ENCODE measurements at regions not wholly inside any gene's neighbourhood (a gene's known extent, or its start where the extent isn't known, plus 50 kb on each side); places are given as distances from the start of the nearest gene placed in this dataset.

DNA sequence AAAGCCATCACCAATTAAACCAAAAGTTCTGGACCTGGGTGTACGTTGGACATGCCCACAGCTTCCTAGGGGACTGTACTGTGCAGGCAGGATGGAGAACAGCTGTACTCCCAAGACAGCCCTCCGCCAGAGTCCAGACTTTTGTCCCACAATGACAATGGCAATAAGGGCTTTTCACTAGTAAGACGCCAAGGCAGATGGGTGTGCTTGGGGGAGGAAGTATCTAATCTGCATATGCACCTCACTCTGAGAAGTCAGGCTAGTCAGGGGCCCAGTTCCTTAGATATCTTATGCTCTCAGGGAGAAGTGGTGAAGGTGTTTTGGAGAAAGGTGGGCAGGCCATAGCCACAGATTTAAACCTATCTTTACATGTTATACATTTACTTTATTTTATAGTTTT, 85.1 kb upstream of the USP47 start:
- DNase-seq (ENCODE audit: low spot score), result no peak

DNA sequence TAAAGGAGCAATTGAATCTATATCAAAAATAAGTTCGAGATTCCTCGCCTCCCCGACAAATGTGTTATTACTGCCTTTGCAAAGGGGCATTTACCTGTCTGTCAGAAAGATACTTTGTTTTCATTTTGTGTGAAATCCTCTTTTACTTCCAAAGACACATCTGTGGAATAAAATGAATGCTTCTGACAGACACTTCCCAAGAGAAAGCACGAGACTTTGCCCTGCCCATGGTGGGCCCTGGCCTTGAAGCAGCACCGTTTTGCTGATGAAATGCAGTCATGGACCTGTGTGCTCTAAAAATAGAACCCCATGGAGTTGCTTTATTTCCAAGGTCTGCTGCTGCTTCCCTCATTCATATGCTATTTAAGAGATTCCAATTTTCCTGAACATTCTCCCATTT, 85.9 kb upstream of the USP47 start:
- no peak for DNase-seq (ENCODE audit: low spot score)

- DNase-seq (ENCODE audit: low spot score), result no peak
Measured at GRCh38 chr11:11752679-11753078, 89.1 kb upstream of the USP47 start.

DNA sequence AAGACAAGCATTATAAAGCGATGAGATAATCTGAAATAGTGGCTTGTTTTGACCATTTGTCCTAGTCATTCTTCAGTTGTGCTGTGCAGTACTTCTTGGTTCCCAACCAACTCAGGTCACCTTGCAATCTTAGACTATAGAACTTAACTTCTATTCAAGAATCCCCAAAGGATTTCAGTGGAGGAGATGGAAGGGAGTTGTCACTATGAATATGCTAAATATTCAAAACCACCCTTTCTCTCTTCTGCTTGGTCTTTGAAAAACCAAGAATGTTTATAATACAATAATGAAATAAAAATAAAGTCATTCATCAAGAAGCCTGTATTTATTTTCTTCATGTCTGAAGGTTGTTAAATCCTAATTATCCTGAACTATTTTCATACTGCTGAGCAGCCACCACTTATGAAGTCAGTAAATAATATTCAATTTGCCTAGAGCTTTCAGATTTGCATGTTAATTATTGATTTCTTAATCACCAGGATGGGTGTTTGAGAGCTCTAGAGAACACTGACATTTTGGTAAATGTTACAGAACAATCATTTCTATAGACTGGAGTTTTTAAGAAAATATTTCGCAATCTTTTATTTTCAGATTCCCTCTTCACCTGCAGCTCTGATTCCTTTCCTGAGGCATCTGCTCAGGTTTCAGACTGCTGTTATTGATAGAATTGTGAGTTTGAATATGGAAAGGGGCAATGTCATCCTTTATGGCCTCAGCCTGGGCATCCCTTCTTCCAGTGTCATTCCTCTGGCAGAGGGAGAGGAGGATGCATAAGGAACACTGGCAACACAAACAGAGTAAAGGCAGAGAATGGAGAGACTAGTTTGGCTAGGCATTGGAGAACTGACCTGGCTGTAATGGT, 91.5 kb upstream of the USP47 start:
- no peak for DNase-seq (ENCODE audit: low spot score)

GRCh38 chr11:11748706-11749365, 92.9 kb upstream of the USP47 start:
- peak; percentile 57 for DNase-seq (ENCODE audit: low spot score)

GRCh38 chr11:11747570-11747969, 94.2 kb upstream of the USP47 start:
- DNase-seq (ENCODE audit: low spot score), result no peak

- DNase-seq (ENCODE audit: low spot score), result no peak
Measured at GRCh38 chr11:11746449-11746848, 95.3 kb upstream of the USP47 start.

- DNase-seq (ENCODE audit: low spot score), result no peak
Measured at GRCh38 chr11:11743216-11743615, 98.6 kb upstream of the USP47 start.

GRCh38 chr11:11742486-11742885, 99.3 kb upstream of the USP47 start:
- DNase-seq (ENCODE audit: low spot score), result no peak

DNA sequence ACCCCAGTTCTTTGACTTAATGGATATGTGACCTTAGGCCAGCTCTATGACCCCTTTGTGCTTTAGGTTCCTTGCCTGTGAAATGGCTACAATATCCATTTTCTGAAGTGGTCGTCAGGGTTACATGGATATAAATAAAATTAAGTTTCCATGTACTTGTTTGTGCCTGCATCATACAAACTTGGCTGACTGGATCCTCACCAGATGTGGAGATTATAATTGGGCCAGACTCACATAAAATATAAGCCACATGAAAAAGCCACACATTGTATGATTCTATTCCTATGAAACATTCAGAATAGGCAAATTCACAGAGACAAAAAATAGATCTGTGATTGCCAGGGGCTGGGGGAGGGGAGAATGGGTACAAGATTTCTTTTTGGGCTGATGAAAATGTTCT, 100.9 kb upstream of the USP47 start:
- no peak for DNase-seq (ENCODE audit: low spot score)

- no peak for DNase-seq (ENCODE audit: low spot score)
Measured at GRCh38 chr11:11740073-11740702, 101.6 kb upstream of the USP47 start.

DNA sequence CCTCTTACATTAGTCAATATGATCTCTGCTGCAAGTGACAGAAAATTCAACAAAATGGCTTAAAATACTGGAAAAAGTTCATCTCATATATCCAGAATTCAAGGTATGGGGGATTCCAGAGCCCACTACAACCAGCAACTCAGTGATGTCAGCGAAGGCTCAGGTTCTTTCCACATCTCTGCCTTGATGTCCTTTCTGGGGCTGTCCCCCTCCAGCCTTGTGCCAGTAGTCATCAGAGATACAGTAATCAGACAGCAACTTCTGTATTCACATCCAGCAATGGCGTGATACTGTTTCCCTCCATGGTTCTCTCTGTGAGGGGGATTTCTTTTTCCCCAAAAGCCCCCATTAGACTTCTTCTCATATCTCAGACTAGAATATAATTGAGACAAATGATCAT, 103.4 kb upstream of the USP47 start:
- DNase-seq (ENCODE audit: low spot score), result no peak

GRCh38 chr11:11735586-11735985, 106.2 kb upstream of the USP47 start:
- no peak for DNase-seq (ENCODE audit: low spot score)

- DNase-seq (ENCODE audit: low spot score), result no peak
Measured at GRCh38 chr11:11733246-11733747, 108.5 kb upstream of the USP47 start.

DNA sequence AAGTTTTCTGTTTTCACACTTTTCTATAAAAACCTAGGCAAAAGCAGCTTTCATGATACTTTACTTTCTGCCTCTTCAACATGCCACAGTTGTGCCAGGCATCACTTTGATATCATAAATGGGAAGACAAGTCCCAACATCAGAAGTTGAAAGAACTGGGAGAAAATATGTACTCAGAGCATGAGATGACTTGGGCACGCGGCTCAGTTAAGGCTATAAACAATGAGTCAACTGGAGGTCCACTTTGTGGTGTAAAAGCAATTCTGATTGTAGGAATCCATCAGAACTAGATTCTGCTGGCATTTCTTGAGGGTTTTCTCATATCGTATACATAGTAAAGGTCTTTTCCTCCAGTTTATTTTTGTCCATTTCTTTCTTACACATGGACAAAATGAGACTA, 109.7 kb upstream of the USP47 start:
- DNase-seq (ENCODE audit: low spot score), result peak; percentile 23

DNA sequence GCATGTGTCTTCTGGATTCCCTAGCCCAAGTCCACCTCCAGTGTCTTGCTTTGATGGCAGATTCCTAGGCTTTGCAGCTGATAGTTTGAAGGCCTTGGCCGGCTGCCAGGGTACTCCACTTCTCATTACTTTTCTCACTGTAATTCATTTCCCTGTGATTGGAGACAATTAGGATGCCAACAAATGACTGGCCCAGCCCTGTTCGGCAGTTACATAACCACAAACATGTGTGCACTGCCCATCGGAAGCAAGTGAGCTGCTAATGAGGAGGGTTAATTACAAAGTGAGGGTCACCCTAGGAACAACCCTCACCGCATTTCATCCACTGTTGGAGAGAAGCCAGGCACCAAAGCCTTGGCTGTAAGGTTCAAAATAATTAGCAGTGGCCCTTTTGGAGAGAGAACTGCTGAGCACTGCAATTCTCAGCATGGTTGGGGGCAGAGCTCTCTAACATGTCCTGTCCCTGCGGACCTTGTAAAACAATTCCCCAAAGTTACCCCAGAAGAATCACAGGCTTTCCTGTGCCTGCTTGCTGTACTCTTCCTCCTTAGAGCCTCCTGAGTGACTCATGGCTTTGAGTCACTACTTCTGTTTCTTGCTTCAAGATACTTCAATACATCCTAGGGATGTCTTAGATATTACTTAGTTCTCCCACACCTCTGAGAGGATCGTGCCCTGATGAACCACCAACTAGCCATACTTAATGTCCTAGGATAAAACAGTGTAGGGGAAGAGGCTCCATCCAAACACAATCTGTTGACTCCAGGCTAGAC, 109.7 kb upstream of the GALNT18 start:
- peak; percentile 80 for DNase-seq (ENCODE audit: low spot score)

DNA sequence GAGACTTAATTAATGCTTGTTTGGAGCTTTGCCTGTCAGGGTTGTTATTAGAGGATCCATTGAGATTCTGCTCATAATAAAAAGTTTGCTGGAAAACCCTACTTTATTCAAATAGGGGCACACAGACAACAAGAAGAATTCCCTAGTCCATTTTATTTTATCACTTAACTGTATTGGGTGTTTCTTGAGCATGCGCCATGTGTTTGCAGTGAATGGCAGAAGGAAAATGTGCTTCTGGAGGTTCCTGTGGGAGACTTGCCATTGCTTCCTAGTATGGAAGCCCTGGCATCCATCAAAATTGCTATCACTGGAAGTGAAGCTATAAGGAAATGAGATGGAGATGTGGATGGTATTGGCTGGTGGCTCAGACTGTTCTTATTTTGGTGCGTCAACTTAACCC, 106.6 kb upstream of the GALNT18 start:
- no peak for DNase-seq (ENCODE audit: low spot score)

DNA sequence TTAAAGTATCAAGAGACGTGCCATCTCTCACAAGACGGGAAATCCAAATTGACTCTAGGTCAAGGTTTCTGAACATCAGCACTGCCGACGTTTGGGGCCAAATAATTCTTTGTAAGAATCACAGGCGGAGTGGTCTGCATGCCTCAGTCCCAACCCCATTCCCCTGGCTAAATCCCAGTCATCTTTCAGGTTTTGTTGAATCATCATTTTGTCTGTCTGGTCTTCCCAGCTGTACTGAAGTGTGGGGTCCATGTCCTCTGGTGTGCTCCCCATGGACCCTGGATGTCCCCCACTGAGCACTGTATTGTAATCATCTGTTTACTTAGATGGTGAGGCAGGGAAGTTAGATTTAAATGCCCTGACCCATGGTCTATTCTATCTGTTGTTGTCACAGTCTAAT, 103.6 kb upstream of the GALNT18 start:
- no peak for DNase-seq (ENCODE audit: low spot score)

DNA sequence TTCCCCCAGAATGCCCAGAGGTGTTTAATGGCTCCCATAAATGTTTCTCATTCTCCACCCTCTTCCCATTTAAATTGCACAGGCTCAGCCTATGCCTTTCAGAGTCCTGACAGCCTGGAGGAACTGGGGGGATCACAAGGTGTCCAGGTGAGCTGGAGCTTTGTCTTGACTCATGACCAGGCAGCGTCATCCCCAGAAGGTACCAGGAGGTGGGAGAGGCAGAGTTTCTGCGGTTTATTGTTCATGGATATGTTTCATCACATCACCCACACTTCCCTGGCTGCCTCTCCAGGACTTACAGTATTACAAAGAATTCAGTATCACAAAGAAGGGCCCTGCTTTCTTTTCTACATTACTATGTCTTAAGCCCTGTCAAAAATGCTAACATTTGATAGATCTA, 103.2 kb upstream of the GALNT18 start:
- no peak for DNase-seq (ENCODE audit: low spot score)

DNA sequence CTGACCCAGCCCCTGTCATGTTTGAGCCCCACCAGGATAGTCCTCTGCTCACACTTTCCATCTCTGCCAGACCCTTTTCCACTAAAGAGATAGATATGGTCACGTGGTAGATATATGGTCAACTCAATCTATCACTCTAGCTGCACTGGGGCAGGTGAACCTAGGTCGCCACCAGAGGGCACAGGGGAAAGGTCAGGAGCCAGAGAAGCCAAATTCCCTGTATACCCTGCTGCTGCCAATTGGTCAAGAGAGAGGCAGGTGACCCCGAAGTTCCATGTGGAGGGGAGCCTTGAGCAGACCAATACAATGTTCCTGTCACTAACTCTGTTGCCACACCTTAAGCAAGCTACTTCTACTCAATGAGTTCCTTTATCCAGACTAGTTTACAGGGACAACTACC, 101.1 kb upstream of the GALNT18 start:
- DNase-seq (ENCODE audit: low spot score), result no peak

DNA sequence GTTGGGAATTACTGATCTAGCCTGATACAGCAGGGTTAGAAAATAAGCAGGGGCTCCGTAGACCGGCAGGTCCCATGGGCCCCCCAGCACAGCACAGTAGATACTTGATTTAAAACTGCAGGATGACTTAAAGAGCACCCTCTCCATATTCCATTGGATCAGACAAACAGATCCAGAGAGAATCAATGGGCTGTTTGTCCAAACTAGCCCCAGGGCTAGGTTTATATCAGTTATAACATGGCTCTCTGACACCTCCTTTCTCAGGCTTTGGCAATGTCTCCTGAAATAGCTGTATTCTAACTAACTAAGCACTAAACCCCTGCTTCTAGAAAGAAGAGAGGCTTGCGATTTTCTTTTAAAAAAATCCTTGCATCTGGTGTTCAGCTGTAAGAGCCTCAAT, 100.4 kb upstream of the GALNT18 start:
- DNase-seq (ENCODE audit: low spot score), result no peak

DNA sequence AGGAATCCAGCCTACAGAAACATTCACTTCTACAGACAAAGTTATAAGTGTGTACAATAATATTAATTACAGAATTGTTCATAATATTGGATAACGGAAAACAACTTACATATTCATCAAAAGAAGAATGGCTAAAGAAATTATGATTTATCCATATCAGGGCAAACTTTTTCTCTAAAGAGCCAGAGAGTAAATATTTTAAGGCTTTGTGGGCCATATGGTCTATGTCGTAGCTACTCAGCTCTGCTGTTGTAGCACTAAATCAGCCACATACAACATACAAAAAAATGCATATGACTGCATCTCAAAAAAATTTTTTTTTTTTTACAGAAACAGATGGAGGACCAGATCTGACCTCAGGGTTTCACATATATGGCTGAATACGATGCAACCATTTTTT, 96.7 kb upstream of the GALNT18 start:
- no peak for DNase-seq (ENCODE audit: low spot score)
